HL-60 (cell line): ENCODE measurements at regions not wholly inside any gene's neighbourhood (a gene's known extent, or its start where the extent isn't known, plus 50 kb on each side); places are given as distances from the start of the nearest gene placed in this dataset.

Source experiments
- DNase-seq, 2 experiments: peaks; one replicate each; pipeline ENCODE4 v3.0.0-alpha.2; 2010 to 2020; ENCODE audit warnings: low read depth in 1 of 2, low spot score in 1 of 2
- H3K27ac ChIP-seq: fragments of 250-450 bp; sonication (Bioruptor Pico); replicated peaks from 2 replicates; pipeline ENCODE4 v1.5.1; 2020; ENCODE audit warnings: mild to moderate bottlenecking, moderate library complexity
- H3K27me3 ChIP-seq: fragments of 250-450 bp; sonication (Bioruptor Pico); 2 replicates; pipeline ENCODE4 v1.5.1; 2021; ENCODE audit warnings: mild to moderate bottlenecking, moderate library complexity; ENCODE audit not compliant: insufficient read depth, poor library complexity, severe bottlenecking
- H3K4me3 ChIP-seq: replicated peaks from 2 replicates; pipeline ENCODE4 v1.5.1; 2011; ENCODE audit warnings: mild to moderate bottlenecking, control low read depth, low read length; ENCODE audit not compliant: insufficient read depth
- GABPA ChIP-seq: IDR thresholded peaks from 2 replicates; pipeline ENCODE4 v1.6.1; 2012; ENCODE audit warnings: low read depth
- POLR2AphosphoS5 ChIP-seq: IDR thresholded peaks from 2 replicates; pipeline ENCODE4 v1.6.1; 2012; ENCODE audit warnings: low read depth
- SPI1 ChIP-seq: IDR thresholded peaks from 2 replicates; pipeline ENCODE4 v1.6.1; 2012; ENCODE audit warnings: low read depth, mild to moderate bottlenecking, borderline replicate concordance
- TF ChIP-seq, protein P1 (sequence below): IDR thresholded peaks from 2 replicates; pipeline ENCODE4 v1.6.1; 2012; ENCODE audit warnings: low read depth; ENCODE audit not compliant: insufficient replicate concordance
- TF ChIP-seq, protein P2 (sequence below): IDR thresholded peaks from one replicate; pipeline ENCODE4 v1.5.1; 2011; ENCODE audit warnings: low read length, control low read depth, inconsistent platforms; ENCODE audit not compliant: insufficient read depth

DNA sequence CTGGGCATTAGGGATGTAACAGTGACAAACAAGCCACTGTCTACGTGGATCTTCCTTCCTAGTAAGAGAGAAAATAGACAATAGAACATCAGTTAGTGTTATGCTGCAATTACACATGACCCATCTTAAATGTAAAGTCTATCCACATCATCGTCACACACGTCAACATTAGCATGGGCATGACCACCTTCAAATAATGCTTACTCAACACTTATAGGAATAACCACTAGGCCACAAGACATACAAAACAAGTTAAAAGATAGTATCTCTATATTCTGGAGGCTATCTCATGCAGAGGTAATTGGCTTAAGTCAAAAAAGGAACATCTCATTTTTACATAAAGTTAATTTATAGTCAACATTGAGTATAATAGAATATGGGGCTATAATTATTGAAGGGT is 156.5 kb downstream of the MOXD1 start:
- peaks cover 3% of the 10 kb centered on the region for H3K27me3 ChIP-seq
- H3K4me3 ChIP-seq, result no peak overlapping the region
- TF ChIP-seq GABPA (no peak), POLR2AphosphoS5 (no peak), SPI1 (no peak)
- TF ChIP-seq, protein P1, sequence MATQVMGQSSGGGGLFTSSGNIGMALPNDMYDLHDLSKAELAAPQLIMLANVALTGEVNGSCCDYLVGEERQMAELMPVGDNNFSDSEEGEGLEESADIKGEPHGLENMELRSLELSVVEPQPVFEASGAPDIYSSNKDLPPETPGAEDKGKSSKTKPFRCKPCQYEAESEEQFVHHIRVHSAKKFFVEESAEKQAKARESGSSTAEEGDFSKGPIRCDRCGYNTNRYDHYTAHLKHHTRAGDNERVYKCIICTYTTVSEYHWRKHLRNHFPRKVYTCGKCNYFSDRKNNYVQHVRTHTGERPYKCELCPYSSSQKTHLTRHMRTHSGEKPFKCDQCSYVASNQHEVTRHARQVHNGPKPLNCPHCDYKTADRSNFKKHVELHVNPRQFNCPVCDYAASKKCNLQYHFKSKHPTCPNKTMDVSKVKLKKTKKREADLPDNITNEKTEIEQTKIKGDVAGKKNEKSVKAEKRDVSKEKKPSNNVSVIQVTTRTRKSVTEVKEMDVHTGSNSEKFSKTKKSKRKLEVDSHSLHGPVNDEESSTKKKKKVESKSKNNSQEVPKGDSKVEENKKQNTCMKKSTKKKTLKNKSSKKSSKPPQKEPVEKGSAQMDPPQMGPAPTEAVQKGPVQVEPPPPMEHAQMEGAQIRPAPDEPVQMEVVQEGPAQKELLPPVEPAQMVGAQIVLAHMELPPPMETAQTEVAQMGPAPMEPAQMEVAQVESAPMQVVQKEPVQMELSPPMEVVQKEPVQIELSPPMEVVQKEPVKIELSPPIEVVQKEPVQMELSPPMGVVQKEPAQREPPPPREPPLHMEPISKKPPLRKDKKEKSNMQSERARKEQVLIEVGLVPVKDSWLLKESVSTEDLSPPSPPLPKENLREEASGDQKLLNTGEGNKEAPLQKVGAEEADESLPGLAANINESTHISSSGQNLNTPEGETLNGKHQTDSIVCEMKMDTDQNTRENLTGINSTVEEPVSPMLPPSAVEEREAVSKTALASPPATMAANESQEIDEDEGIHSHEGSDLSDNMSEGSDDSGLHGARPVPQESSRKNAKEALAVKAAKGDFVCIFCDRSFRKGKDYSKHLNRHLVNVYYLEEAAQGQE, result no peak
- TF ChIP-seq, protein P2, sequence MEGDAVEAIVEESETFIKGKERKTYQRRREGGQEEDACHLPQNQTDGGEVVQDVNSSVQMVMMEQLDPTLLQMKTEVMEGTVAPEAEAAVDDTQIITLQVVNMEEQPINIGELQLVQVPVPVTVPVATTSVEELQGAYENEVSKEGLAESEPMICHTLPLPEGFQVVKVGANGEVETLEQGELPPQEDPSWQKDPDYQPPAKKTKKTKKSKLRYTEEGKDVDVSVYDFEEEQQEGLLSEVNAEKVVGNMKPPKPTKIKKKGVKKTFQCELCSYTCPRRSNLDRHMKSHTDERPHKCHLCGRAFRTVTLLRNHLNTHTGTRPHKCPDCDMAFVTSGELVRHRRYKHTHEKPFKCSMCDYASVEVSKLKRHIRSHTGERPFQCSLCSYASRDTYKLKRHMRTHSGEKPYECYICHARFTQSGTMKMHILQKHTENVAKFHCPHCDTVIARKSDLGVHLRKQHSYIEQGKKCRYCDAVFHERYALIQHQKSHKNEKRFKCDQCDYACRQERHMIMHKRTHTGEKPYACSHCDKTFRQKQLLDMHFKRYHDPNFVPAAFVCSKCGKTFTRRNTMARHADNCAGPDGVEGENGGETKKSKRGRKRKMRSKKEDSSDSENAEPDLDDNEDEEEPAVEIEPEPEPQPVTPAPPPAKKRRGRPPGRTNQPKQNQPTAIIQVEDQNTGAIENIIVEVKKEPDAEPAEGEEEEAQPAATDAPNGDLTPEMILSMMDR, result no peak
- DNase-seq, result no peak
- no peak overlapping the region for H3K27ac ChIP-seq

DNA sequence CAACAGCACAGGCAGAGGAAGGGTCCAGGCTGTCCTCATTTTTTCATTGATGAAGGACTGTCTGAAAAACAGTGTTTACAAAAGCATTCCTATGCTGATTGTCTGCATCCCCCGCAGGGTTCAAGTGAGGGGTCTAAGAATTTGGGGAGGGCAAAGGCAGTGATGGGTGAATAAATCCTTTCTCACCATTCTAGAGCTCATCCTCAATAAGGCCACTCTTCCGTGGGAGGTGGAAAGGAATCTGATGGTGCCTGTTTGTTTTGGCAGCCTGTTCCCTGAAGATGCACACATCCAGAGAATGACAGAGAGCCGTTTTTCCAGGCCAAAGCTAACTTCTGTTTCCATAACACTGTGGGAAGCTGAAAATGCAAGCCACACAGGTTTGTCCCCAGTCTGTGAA is 164.5 kb downstream of the MOXD1 start:
- TF ChIP-seq SPI1, result no peak
- TF ChIP-seq POLR2AphosphoS5, result no peak
- TF ChIP-seq, protein P1, result no peak
- TF ChIP-seq, protein P2, result no peak
- TF ChIP-seq GABPA, result no peak
- no peak for DNase-seq
- Histone ChIP-seq H3K27me3 (no peaks in the 10 kb centered on the region), H3K27ac (no peak overlapping the region), H3K4me3 (no peak overlapping the region)

DNA sequence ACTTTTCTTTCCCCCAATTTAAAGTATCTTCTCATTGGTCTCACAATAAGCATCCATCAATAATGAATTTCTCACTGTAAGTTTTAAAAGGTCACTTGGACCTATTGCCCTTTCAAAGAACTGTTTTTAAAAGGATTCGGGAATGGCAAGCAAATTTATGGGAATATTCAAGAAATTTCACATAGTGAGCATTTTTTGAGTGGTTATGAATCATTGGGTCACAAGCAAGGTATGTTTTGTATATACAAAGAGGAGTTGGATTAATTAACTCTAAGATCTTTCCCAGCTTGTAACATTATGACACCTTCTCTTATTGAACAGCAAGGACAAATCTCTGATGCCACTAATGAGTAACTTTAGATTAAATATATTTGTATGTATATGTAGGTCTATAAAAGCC is 165.0 kb downstream of the MOXD1 start:
- TF ChIP-seq GABPA, result no peak
- TF ChIP-seq, protein P2, result no peak
- no peak for TF ChIP-seq POLR2AphosphoS5
- TF ChIP-seq SPI1, result no peak
- TF ChIP-seq, protein P1, result no peak
- no peak for DNase-seq
- H3K4me3 ChIP-seq, result no peak overlapping the region
- H3K27ac ChIP-seq, result no peak overlapping the region
- peaks cover 2% of the 10 kb centered on the region for H3K27me3 ChIP-seq
